H9 (cell line): ENCODE measurements at regions not wholly inside any gene's neighbourhood (a gene's known extent, or its start where the extent isn't known, plus 50 kb on each side); places are given as distances from the start of the nearest gene placed in this dataset.

Experiments
- DNase-seq: peaks from one replicate; pipeline ENCODE4 v3.0.0-alpha.2; 2017
- H2AFZ ChIP-seq: one replicate; pipeline ENCODE4 v1.6.1; 2013; ENCODE audit warnings: mild to moderate bottlenecking, low read length, control low read depth, moderate library complexity
- H2AK5ac ChIP-seq: 2 replicates; pipeline ENCODE4 v1.6.1; 2013; ENCODE audit warnings: low read length, control low read depth, mixed read lengths; ENCODE audit not compliant: insufficient read length
- H2BK120ac ChIP-seq: one replicate; pipeline ENCODE4 v1.6.1; 2013; ENCODE audit warnings: low read depth, mild to moderate bottlenecking, low read length, control low read depth, inconsistent platforms; ENCODE audit not compliant: poor library complexity, severe bottlenecking
- H2BK12ac ChIP-seq: 2 replicates; pipeline ENCODE4 v1.6.1; 2013; ENCODE audit warnings: low read length, control low read depth, mixed read lengths, low read depth; ENCODE audit not compliant: insufficient read length
- H2BK15ac ChIP-seq: 2 replicates; pipeline ENCODE4 v1.6.1; 2013; ENCODE audit warnings: low read depth, low read length, control low read depth
- H2BK20ac ChIP-seq: one replicate; pipeline ENCODE4 v1.6.1; 2013; ENCODE audit warnings: low read depth, mild to moderate bottlenecking, low read length, control low read depth, inconsistent platforms; ENCODE audit not compliant: poor library complexity, severe bottlenecking
- H2BK5ac ChIP-seq: 2 replicates; pipeline ENCODE4 v1.6.1; 2013; ENCODE audit warnings: low read length, control low read depth, mixed read lengths; ENCODE audit not compliant: insufficient read length
- H3K14ac ChIP-seq: 2 replicates; pipeline ENCODE4 v1.6.1; 2013; ENCODE audit warnings: low read length, control low read depth; ENCODE audit not compliant: insufficient read depth
- H3K18ac ChIP-seq: 2 replicates; pipeline ENCODE4 v1.6.1; 2013; ENCODE audit warnings: low read depth, mild to moderate bottlenecking, mixed read lengths, low read length, control low read depth; ENCODE audit not compliant: insufficient read length
- H3K23ac ChIP-seq: 2 replicates; pipeline ENCODE4 v1.6.1; 2013; ENCODE audit warnings: low read length, control low read depth, mixed read lengths, low read depth; ENCODE audit not compliant: insufficient read length
- H3K23me2 ChIP-seq: 2 replicates; pipeline ENCODE4 v1.6.1; 2013; ENCODE audit warnings: low read depth, mild to moderate bottlenecking, mixed read lengths, low read length, control low read depth; ENCODE audit not compliant: insufficient read length, poor library complexity, severe bottlenecking
- H3K27ac ChIP-seq: 2 replicates; pipeline ENCODE4 v1.5.1; 2013; ENCODE audit warnings: low read length, control low read depth, mixed read lengths, low read depth; ENCODE audit not compliant: insufficient read length
- H3K27me3 ChIP-seq: 2 replicates; pipeline ENCODE4 v1.6.1; 2013; ENCODE audit warnings: low read length, control low read depth, inconsistent platforms; ENCODE audit not compliant: insufficient read depth
- H3K4ac ChIP-seq: 2 replicates; pipeline ENCODE4 v1.6.1; 2013; ENCODE audit warnings: low read depth, mild to moderate bottlenecking, control low read depth, inconsistent platforms, low read length, moderate library complexity
- H3K4me1 ChIP-seq: 2 replicates; pipeline ENCODE4 v1.6.1; 2013; ENCODE audit warnings: low read length, control low read depth, inconsistent platforms; ENCODE audit not compliant: insufficient read depth
- H3K4me2 ChIP-seq: 2 replicates; pipeline ENCODE4 v1.6.1; 2013; ENCODE audit warnings: low read length, control low read depth, mixed read lengths; ENCODE audit not compliant: insufficient read length, insufficient read depth
- H3K56ac ChIP-seq: 2 replicates; pipeline ENCODE4 v1.6.1; 2013; ENCODE audit warnings: low read depth, mild to moderate bottlenecking, mixed read lengths, low read length, control low read depth; ENCODE audit not compliant: insufficient read length
- H3K79me1 ChIP-seq: 2 replicates; pipeline ENCODE4 v1.6.1; 2013; ENCODE audit warnings: low read depth, mild to moderate bottlenecking, moderate library complexity, low read length, control low read depth, inconsistent platforms; ENCODE audit not compliant: insufficient read depth, poor library complexity, severe bottlenecking
- H3K79me2 ChIP-seq: 2 replicates; pipeline ENCODE4 v1.6.1; 2013; ENCODE audit warnings: low read length, control low read depth, inconsistent platforms; ENCODE audit not compliant: insufficient read depth
- H3K9ac ChIP-seq: 2 replicates; pipeline ENCODE4 v1.6.1; 2013; ENCODE audit warnings: low read length, control low read depth, mixed read lengths; ENCODE audit not compliant: insufficient read length; ENCODE audit errors: extremely low read depth
- H3K9me3 ChIP-seq: one replicate; pipeline ENCODE4 v1.6.1; 2013; ENCODE audit warnings: low read depth, low read length, inconsistent platforms; ENCODE audit not compliant: control insufficient read depth
- H3T11ph ChIP-seq: one replicate; pipeline ENCODE4 v1.6.1; 2013; ENCODE audit warnings: mild to moderate bottlenecking, low read length, control low read depth, inconsistent platforms
- H4K20me1 ChIP-seq: one replicate; pipeline ENCODE4 v1.6.1; 2013; ENCODE audit not compliant: control insufficient read depth, insufficient read length, insufficient read depth
- H4K5ac ChIP-seq: 2 replicates; pipeline ENCODE4 v1.6.1; 2013; ENCODE audit warnings: low read depth, mild to moderate bottlenecking, mixed read lengths, low read length, control low read depth; ENCODE audit not compliant: insufficient read length
- H4K8ac ChIP-seq: replicated peaks from 2 replicates; pipeline ENCODE4 v1.6.1; 2013; ENCODE audit warnings: low read length, control low read depth, mixed read lengths, low read depth; ENCODE audit not compliant: insufficient read length
- H4K91ac ChIP-seq: 2 replicates; pipeline ENCODE4 v1.6.1; 2013; ENCODE audit warnings: low read depth, mild to moderate bottlenecking, moderate library complexity, mixed read lengths, low read length, control low read depth; ENCODE audit not compliant: insufficient read length
- H3K27ac Mint-ChIP-seq, 3 experiments: 2 replicates in 2 of 3; 3 replicates in 1 of 3; pipeline ENCODE4 v1.8.0; 2020 to 2021; ENCODE audit warnings: mixed read lengths in 3 of 3, mild to moderate bottlenecking in 1 of 3, moderate library complexity in 1 of 3
- H3K27me3 Mint-ChIP-seq: 2 replicates; pipeline ENCODE4 v1.8.0; 2021; ENCODE audit warnings: low read depth, mild to moderate bottlenecking, moderate library complexity, mixed read lengths
- H3K36me3 Mint-ChIP-seq, 3 experiments: 2 replicates in 2 of 3; 3 replicates in 1 of 3; pipeline ENCODE4 v1.8.0; 2020 to 2021; ENCODE audit warnings: low read depth in 3 of 3, mixed read lengths in 3 of 3; ENCODE audit not compliant: insufficient read depth in 1 of 3
- H3K4me1 Mint-ChIP-seq, 2 experiments: 2 replicates each; pipeline ENCODE4 v1.8.0; 2020; ENCODE audit warnings: mixed read lengths in 2 of 2
- H3K4me3 Mint-ChIP-seq, 2 experiments: 2 replicates in 1 of 2; 3 replicates in 1 of 2; pipeline ENCODE4 v1.8.0; 2020 to 2021; ENCODE audit warnings: mild to moderate bottlenecking in 2 of 2, mixed read lengths in 2 of 2, moderate library complexity in 1 of 2
- H3K9me3 Mint-ChIP-seq, 2 experiments: 2 replicates in 1 of 2; 3 replicates in 1 of 2; pipeline ENCODE4 v1.8.0; 2020; ENCODE audit warnings: mild to moderate bottlenecking in 2 of 2, mixed read lengths in 2 of 2, moderate library complexity in 1 of 2
- WGBS: extraction: QIAGEN DNeasy Blood & Tissue Kit; methylation state at CpG from one replicate; pipeline ENCODE4 v1.1.7; 2013; ENCODE audit warnings: missing lambda C conversion rate, low lambda C conversion rate, mixed read lengths; ENCODE audit not compliant: insufficient read length; ENCODE audit errors: extremely low coverage; 5-methylcytosine and 5-hydroxymethylcytosine counted together
- TF ChIP-seq, protein P1 (sequence below): fragments of 200-600 bp; sonication (generic); conservative IDR thresholded peaks from 3 replicates; pipeline ENCODE4 v1.8.0; 2021; ENCODE audit warnings: antibody characterized with exemption, mild to moderate bottlenecking

DNA sequence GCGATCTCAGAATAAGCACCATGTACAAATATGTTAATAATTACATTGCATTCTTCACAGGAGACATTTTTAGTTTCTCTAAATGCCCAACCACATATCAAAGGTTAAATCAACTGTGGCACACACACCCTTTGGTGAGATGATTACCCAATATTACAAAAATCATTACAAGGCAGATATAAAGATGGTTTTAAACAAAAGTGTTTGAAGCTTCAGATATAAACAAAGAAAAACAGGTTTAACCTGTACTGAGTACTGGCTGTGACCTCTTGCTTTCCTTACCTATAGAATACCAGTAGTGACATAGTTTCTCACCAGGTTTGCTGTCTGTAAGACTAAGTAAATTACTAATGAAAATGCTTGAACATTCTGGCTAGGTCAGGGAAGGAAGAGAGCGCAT lies 360.0 kb upstream of the IGFBP3 start:
- H3K4me1 ChIP-seq, result peaks cover 4% of the 10 kb centered on the region; the same call in 1 of the 2 replicates
- no peak overlapping the region for H2BK20ac ChIP-seq
- H3K27me3 ChIP-seq, result no peaks in the 10 kb centered on the region
- H3K27ac ChIP-seq, result no peak overlapping the region
- no peak overlapping the region for H3K9ac ChIP-seq
- H3K4me1 Mint-ChIP-seq, result peaks cover 37 to 38% of the 10 kb centered on the region in 2 experiments
- H3K4me2 ChIP-seq, result no peak overlapping the region
- H2BK5ac ChIP-seq, result no peak overlapping the region
- H3K79me2 ChIP-seq, result no peaks in the 10 kb centered on the region
- no peak overlapping the region for H3K4me3 Mint-ChIP-seq
- no CpG with 5 or more reads among the region's 2 CpGs for WGBS
- H3K4ac ChIP-seq, result no peak overlapping the region
- TF ChIP-seq, protein P1, sequence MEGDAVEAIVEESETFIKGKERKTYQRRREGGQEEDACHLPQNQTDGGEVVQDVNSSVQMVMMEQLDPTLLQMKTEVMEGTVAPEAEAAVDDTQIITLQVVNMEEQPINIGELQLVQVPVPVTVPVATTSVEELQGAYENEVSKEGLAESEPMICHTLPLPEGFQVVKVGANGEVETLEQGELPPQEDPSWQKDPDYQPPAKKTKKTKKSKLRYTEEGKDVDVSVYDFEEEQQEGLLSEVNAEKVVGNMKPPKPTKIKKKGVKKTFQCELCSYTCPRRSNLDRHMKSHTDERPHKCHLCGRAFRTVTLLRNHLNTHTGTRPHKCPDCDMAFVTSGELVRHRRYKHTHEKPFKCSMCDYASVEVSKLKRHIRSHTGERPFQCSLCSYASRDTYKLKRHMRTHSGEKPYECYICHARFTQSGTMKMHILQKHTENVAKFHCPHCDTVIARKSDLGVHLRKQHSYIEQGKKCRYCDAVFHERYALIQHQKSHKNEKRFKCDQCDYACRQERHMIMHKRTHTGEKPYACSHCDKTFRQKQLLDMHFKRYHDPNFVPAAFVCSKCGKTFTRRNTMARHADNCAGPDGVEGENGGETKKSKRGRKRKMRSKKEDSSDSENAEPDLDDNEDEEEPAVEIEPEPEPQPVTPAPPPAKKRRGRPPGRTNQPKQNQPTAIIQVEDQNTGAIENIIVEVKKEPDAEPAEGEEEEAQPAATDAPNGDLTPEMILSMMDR, result no peak
- no peak overlapping the region for H3K14ac ChIP-seq
- no peaks in the 10 kb centered on the region for H3K79me1 ChIP-seq
- H2BK12ac ChIP-seq, result no peak overlapping the region
- H2BK15ac ChIP-seq, result no peak overlapping the region
- no peaks in the 10 kb centered on the region for H3K9me3 ChIP-seq
- no peak overlapping the region; a peak in 1 of 7 replicates for H3K27ac Mint-ChIP-seq
- peaks cover 0 to 2% of the 10 kb centered on the region in 2 experiments; a peak in 2 of 5 replicates for H3K9me3 Mint-ChIP-seq
- H3K18ac ChIP-seq, result no peak overlapping the region
- no peak overlapping the region for H2BK120ac ChIP-seq
- H3T11ph ChIP-seq, result no peak overlapping the region
- H2AK5ac ChIP-seq, result no peak overlapping the region
- H4K91ac ChIP-seq, result no peak overlapping the region
- H3K23me2 ChIP-seq, result no peaks in the 10 kb centered on the region
- H3K27me3 Mint-ChIP-seq, result no peaks in the 10 kb centered on the region
- H4K20me1 ChIP-seq, result no peaks in the 10 kb centered on the region
- H3K23ac ChIP-seq, result no peak overlapping the region
- H3K36me3 Mint-ChIP-seq, result peaks cover 0 to 4% (median 0%) of the 10 kb centered on the region in 3 experiments; a peak in 1 of 7 replicates
- no peak overlapping the region for H4K5ac ChIP-seq
- no peak overlapping the region for H2AFZ ChIP-seq
- H4K8ac ChIP-seq, result no peak overlapping the region
- no peak for DNase-seq
- H3K56ac ChIP-seq, result no peak overlapping the region
